ENCODE measurements at regions not wholly inside any gene's neighbourhood (a gene's known extent, or its start where the extent isn't known, plus 50 kb on each side); places are given as distances from the start of the nearest gene placed in this dataset.

GRCh38 chr6:159430323-159430722, 261.1 kb downstream of the FNDC1 start:
- intact Hi-C loops (cut with DNase I; ENCODE audit: low total_unique reads) = no loop called here
- 78 to 88% (median 84%) methylated on average over 3 of the region's 3 CpGs for WGBS, 5 donors
- H3K9me3 ChIP-seq = peaks cover 5 to 38% (median 31%) of the 10 kb centered on the region in 8 donors
- DNase-seq = no peak
- peaks cover 0 to 3% (median 0%) of the 10 kb centered on the region in 7 donors for H3K27me3 ChIP-seq (replicated peaks in 1 of 7)
- no peak for TF ChIP-seq POLR2AphosphoS5 (IDR thresholded peaks at IDR 0.05)
- no peak for TF ChIP-seq POLR2A (IDR thresholded peaks at IDR 0.05)
- no peak for TF ChIP-seq CTCF (IDR thresholded peaks at IDR 0.05 in 8 of 11, conservative IDR thresholded peaks at IDR 0.05 in 3 of 11)
- H3K36me3 ChIP-seq = no peaks in the 10 kb centered on the region
- no peak overlapping the region for H3K27ac ChIP-seq
- H3K4me1 ChIP-seq = no peaks in the 10 kb centered on the region
- H3K4me3 ChIP-seq = no peak overlapping the region

- TF ChIP-seq POLR2AphosphoS5 (IDR thresholded peaks at IDR 0.05) = no peak
- TF ChIP-seq POLR2A (IDR thresholded peaks at IDR 0.05) = no peak
- no peak for TF ChIP-seq CTCF (IDR thresholded peaks at IDR 0.05 in 8 of 11, conservative IDR thresholded peaks at IDR 0.05 in 3 of 11)
- DNase-seq = no peak
- H3K36me3 ChIP-seq = no peaks in the 10 kb centered on the region
- H3K4me1 ChIP-seq = no peaks in the 10 kb centered on the region
- intact Hi-C loops (cut with DNase I; ENCODE audit: low total_unique reads) = no loop called here
- WGBS, 5 donors = 37 to 65% (median 48%) methylated on average over 2 of the region's 2 CpGs
- no peak overlapping the region for H3K4me3 ChIP-seq
- peaks cover 5 to 30% (median 27%) of the 10 kb centered on the region in 8 donors for H3K9me3 ChIP-seq
- no peak overlapping the region for H3K27ac ChIP-seq
- H3K27me3 ChIP-seq (replicated peaks in 1 of 7) = no peaks in the 10 kb centered on the region
These were observed 260.2 kb downstream of the FNDC1 start for GRCh38 chr6:159429433-159429832.

- 53 to 66% (median 63%) methylated on average over 3 of the region's 3 CpGs for WGBS, 5 donors
These were observed 258.6 kb downstream of the FNDC1 start for GRCh38 chr6:159427771-159428170.

GRCh38 chr6:159427335-159427734, 258.1 kb downstream of the FNDC1 start:
- no peaks in the 10 kb centered on the region for H3K36me3 ChIP-seq
- H3K4me1 ChIP-seq = no peaks in the 10 kb centered on the region
- H3K27me3 ChIP-seq (replicated peaks in 1 of 7) = no peaks in the 10 kb centered on the region
- peaks cover 0 to 9% (median 6%) of the 10 kb centered on the region in 8 donors for H3K9me3 ChIP-seq
- H3K4me3 ChIP-seq = no peak overlapping the region
- WGBS, 5 donors = 72 to 87% (median 80%) methylated on average over 5 of the region's 5 CpGs
- no peak for DNase-seq
- no peak overlapping the region for H3K27ac ChIP-seq
- TF ChIP-seq POLR2AphosphoS5 (IDR thresholded peaks at IDR 0.05) = no peak
- TF ChIP-seq CTCF (IDR thresholded peaks at IDR 0.05 in 8 of 11, conservative IDR thresholded peaks at IDR 0.05 in 3 of 11) = no peak
- TF ChIP-seq POLR2A (IDR thresholded peaks at IDR 0.05) = no peak
- intact Hi-C loops (cut with DNase I; ENCODE audit: low total_unique reads) = no loop called here

More at GRCh38 chr6:159427771-159428170, 258.6 kb downstream of the FNDC1 start:
- TF ChIP-seq POLR2A (IDR thresholded peaks at IDR 0.05) (no peak), CTCF (IDR thresholded peaks at IDR 0.05 in 8 of 11, conservative IDR thresholded peaks at IDR 0.05 in 3 of 11) (no peak), POLR2AphosphoS5 (IDR thresholded peaks at IDR 0.05) (no peak)
- Histone ChIP-seq H3K4me1 (no peaks in the 10 kb centered on the region), H3K9me3 (peaks cover 0 to 13% (median 10%) of the 10 kb centered on the region in 8 donors), H3K4me3 (no peak overlapping the region), H3K27ac (no peak overlapping the region), H3K27me3 (replicated peaks in 1 of 7) (no peaks in the 10 kb centered on the region), H3K36me3 (no peaks in the 10 kb centered on the region)
- intact Hi-C loops (cut with DNase I; ENCODE audit: low total_unique reads) = no loop called here
- no peak for DNase-seq

Data from spleen (tissue), 11 donors.